Tibial nerve (tissue), 4 donors: ENCODE measurements at regions not wholly inside any gene's neighbourhood (a gene's known extent, or its start where the extent isn't known, plus 50 kb on each side); places are given as distances from the start of the nearest gene placed in this dataset.

Source experiments
- DNase-seq, 2 donors: peaks; one replicate each; pipeline ENCODE4 v3.0.0-alpha.2; 2019; ENCODE audit warnings: low spot score in 2 of 2
- H3K27ac ChIP-seq, 4 donors: fragments of 200-600 bp; sonication (generic) in 3 of 4; one replicate each; pipeline ENCODE4 v1.5.1; 2017 to 2019; ENCODE audit warnings: mild to moderate bottlenecking in 1 of 4
- H3K27me3 ChIP-seq, 2 donors: fragments of 200-600 bp; sonication (generic) in 1 of 2; one replicate each; pipeline versions ENCODE4 v1.5.1 to v1.6.0; 2017 to 2019
- H3K36me3 ChIP-seq, 3 donors: fragments of 200-600 bp; sonication (generic); one replicate each; pipeline ENCODE4 v1.5.1; 2018 to 2019
- H3K4me1 ChIP-seq, 4 donors: fragments of 200-600 bp; sonication (generic) in 3 of 4; one replicate each; pipeline ENCODE4 v1.5.1; 2017 to 2019
- H3K4me3 ChIP-seq, 4 donors: fragments of 200-600 bp; sonication (generic) in 3 of 4; one replicate each; pipeline ENCODE4 v1.5.1; 2017 to 2019; ENCODE audit warnings: mild to moderate bottlenecking in 1 of 4, moderate library complexity in 1 of 4
- H3K9me3 ChIP-seq, 4 donors: fragments of 200-600 bp; sonication (generic) in 3 of 4; one replicate each; pipeline ENCODE4 v1.5.1; 2017 to 2019
- EP300 ChIP-seq, 2 donors: sonication (generic); formaldehyde crosslinking; IDR thresholded peaks; one replicate each; pipeline ENCODE4 v1.6.1; 2017; ENCODE audit warnings: antibody characterized with exemption in 2 of 2, mild to moderate bottlenecking in 1 of 2
- POLR2A ChIP-seq, 2 donors: fragments of 450-650 bp; IDR thresholded peaks; one replicate each; pipeline ENCODE4 v1.6.1; 2017; ENCODE audit warnings: antibody characterized with exemption in 2 of 2, mild to moderate bottlenecking in 2 of 2, moderate library complexity in 2 of 2
- WGBS, 2 donors: methylation state at CpG; one replicate each; pipeline ENCODE4 v1.1.5; 2018; 5-methylcytosine and 5-hydroxymethylcytosine counted together
- TF ChIP-seq, protein P1 (sequence below), 5 experiments: fragments of 200-600 bp in 3 of 5; fragments of 450-650 bp in 2 of 5; sonication (generic) in 3 of 5; IDR thresholded peaks; one replicate each; pipeline ENCODE4 v1.5.1; 2016 to 2019; ENCODE audit warnings: antibody characterized with exemption in 5 of 5, mild to moderate bottlenecking in 3 of 5, moderate library complexity in 2 of 5

DNA sequence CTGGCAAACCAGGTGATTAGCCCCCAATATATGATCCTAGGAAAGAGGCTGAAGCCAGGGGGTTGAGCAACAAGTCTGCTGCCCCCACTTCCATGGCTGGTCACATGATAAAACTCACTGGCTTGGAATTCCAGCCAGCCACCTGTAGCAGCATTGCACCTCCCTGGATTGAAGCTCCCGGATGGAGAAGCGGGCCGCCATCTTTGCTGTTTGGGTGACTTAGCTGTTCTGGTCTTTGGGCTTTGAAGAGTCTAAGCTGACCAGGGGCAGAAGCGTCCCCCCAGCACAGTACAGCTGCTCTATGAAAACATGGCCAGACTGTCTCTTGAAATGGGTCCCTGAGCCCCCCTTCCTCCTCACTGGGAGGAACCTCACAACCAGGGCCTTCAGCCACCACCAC is 610.2 kb downstream of the ANXA1 start:
- H3K27ac ChIP-seq: no peak overlapping the region
- H3K4me3 ChIP-seq: no peak overlapping the region
- H3K4me1 ChIP-seq: no peaks in the 10 kb centered on the region
- DNase-seq: no peak
- H3K9me3 ChIP-seq: no peaks in the 10 kb centered on the region
- TF ChIP-seq, protein P1, sequence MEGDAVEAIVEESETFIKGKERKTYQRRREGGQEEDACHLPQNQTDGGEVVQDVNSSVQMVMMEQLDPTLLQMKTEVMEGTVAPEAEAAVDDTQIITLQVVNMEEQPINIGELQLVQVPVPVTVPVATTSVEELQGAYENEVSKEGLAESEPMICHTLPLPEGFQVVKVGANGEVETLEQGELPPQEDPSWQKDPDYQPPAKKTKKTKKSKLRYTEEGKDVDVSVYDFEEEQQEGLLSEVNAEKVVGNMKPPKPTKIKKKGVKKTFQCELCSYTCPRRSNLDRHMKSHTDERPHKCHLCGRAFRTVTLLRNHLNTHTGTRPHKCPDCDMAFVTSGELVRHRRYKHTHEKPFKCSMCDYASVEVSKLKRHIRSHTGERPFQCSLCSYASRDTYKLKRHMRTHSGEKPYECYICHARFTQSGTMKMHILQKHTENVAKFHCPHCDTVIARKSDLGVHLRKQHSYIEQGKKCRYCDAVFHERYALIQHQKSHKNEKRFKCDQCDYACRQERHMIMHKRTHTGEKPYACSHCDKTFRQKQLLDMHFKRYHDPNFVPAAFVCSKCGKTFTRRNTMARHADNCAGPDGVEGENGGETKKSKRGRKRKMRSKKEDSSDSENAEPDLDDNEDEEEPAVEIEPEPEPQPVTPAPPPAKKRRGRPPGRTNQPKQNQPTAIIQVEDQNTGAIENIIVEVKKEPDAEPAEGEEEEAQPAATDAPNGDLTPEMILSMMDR (IDR thresholded peaks at IDR 0.05): no peak
- no peaks in the 10 kb centered on the region for H3K36me3 ChIP-seq
- no peaks in the 10 kb centered on the region for H3K27me3 ChIP-seq
- 100% methylated on average over 4 of the region's 4 CpGs for WGBS, 2 donors

DNA sequence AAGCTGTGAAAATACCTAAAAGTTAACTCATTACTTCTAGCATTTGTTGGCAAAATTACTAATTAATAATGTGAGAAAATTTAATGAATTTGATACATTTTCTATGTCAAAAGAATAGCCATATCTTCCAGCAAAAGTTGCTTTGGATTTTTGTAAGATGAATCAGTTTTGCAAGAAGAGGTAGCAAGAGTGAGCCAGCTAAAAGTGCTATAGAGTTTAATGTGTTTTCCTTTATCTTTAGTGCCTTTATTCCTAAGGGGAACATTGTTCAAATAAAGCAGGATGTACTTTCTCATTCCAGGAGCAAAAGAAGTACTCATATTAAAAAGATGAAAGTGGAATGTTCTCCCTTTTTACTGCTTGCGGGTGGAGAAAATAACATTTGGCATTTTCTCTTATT is 622.2 kb downstream of the ANXA1 start:
- H3K27me3 ChIP-seq: no peaks in the 10 kb centered on the region

DNA sequence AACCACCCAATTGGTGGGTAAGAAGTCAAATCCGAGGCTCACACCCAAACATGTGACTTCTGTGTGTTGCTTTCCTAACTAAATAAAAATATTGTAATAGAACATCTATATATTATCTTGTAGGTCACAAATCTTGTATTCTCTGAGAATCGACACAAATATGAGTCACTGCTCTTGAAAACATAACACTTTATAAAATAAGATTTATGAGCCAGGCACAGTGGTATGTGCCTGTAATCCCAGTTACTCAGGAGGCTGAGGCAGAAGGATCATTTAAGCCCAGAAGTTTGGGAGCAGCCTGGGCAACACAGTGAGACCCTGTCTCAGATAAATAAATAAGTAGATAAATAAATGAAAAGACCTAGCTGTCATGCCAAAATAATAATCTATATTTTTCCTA is 624.1 kb downstream of the ANXA1 start:
- 73 to 74% methylated on average over 2 of the region's 2 CpGs for WGBS, 2 donors
- peaks cover 0 to 5% (median 0%) of the 10 kb centered on the region in 4 donors for H3K4me1 ChIP-seq
- no peaks in the 10 kb centered on the region for H3K36me3 ChIP-seq
- H3K4me3 ChIP-seq: no peak overlapping the region
- no peak for DNase-seq
- H3K9me3 ChIP-seq: no peaks in the 10 kb centered on the region
- TF ChIP-seq POLR2A (IDR thresholded peaks at IDR 0.05) (no peak), EP300 (IDR thresholded peaks at IDR 0.05) (no peak)
- TF ChIP-seq, protein P1 (IDR thresholded peaks at IDR 0.05): no peak
- H3K27ac ChIP-seq: no peak overlapping the region
- H3K27me3 ChIP-seq: no peaks in the 10 kb centered on the region

More for the DNA sequence above, 622.2 kb downstream of the ANXA1 start:
- peaks cover 0 to 5% (median 0%) of the 10 kb centered on the region in 4 donors for H3K4me1 ChIP-seq
- DNase-seq: no peak
- H3K4me3 ChIP-seq: no peak overlapping the region
- TF ChIP-seq, protein P1 (IDR thresholded peaks at IDR 0.05): no peak
- no peak for TF ChIP-seq POLR2A (IDR thresholded peaks at IDR 0.05)
- TF ChIP-seq EP300 (IDR thresholded peaks at IDR 0.05): no peak
- WGBS, 2 donors: 46 to 51% methylated on average over 1 of the region's 1 CpG
- peak overlapping the region in 2 of 4 donors; percentile 1 to 6 for H3K27ac ChIP-seq
- H3K36me3 ChIP-seq: no peaks in the 10 kb centered on the region
- no peaks in the 10 kb centered on the region for H3K9me3 ChIP-seq

DNA sequence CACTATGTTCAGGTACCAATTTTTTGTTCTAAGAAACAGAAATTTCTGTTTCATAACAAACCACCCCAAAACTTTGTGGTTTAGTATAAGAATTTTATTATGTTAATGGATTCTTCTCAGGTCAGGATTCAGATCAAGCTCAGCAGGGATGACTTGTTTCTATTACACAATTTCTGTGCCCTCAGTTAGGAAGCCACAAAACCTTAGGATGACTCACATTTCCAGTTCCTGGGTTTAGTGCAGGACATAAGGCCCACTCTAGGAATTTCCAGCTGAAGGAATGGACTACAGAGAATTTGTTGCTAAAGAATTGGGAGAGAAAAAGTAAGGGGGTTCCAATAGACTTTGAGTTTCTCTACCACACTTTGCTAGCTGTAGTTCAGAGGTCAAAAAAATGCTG is 629.3 kb downstream of the ANXA1 start:
- Histone ChIP-seq H3K9me3 (peaks cover 0 to 6% (median 0%) of the 10 kb centered on the region in 4 donors), H3K4me3 (no peak overlapping the region), H3K27ac (peak overlapping the region in 2 of 4 donors; percentile 25 to 62), H3K27me3 (no peaks in the 10 kb centered on the region), H3K36me3 (no peaks in the 10 kb centered on the region), H3K4me1 (peaks cover 0 to 5% (median 0%) of the 10 kb centered on the region in 4 donors)
- no peak for DNase-seq
- TF ChIP-seq EP300 (IDR thresholded peaks at IDR 0.05) (peak in 1 of 2 donors; percentile 75), POLR2A (IDR thresholded peaks at IDR 0.05) (no peak)
- TF ChIP-seq, protein P1 (IDR thresholded peaks at IDR 0.05): no peak

DNA sequence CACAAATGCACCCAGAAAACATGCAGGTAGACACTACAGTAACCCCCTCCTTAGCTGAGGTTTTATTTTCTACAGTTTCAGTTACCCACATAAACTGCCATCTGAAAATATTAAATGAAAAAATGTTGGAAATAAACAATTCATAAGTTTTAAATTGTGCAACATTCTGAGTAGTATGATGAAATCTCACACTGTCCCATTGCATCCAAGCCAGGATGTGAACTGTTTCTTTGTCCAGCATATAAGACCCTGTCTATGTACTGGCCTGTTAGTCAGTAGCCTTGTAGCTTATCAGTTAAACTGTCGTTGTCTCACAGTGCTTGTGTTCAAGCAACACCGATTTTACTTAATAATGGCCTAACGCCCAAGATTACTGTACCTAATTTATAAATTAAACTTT is 630.5 kb downstream of the ANXA1 start:
- Histone ChIP-seq H3K4me1 (peaks cover 0 to 5% (median 0%) of the 10 kb centered on the region in 4 donors), H3K27me3 (no peaks in the 10 kb centered on the region), H3K4me3 (no peak overlapping the region), H3K27ac (no peak overlapping the region), H3K36me3 (no peaks in the 10 kb centered on the region), H3K9me3 (peaks cover 0 to 12% (median 0%) of the 10 kb centered on the region in 4 donors)
- no peak for DNase-seq
- TF ChIP-seq EP300 (IDR thresholded peaks at IDR 0.05): no peak
- TF ChIP-seq, protein P1 (IDR thresholded peaks at IDR 0.05): no peak
- no peak for TF ChIP-seq POLR2A (IDR thresholded peaks at IDR 0.05)
- 33 to 41% methylated on average over 3 of the region's 3 CpGs for WGBS, 2 donors
